ENCODE measurements at regions not wholly inside any gene's neighbourhood (a gene's known extent, or its start where the extent isn't known, plus 50 kb on each side); places are given as distances from the start of the nearest gene placed in this dataset.
"Not testable (repeated sequence)": the region's sequence is repeated elsewhere in the genome, so short reads cannot be mapped to it uniquely, and the experiment has no call there.

- Histone ChIP-seq H3K27me3 (ENCODE audit: insufficient read depth, low read length, poor library complexity, severe bottlenecking) (no peaks in the 10 kb centered on the region), H3K9me3 (ENCODE audit: low read length) (no peaks in the 10 kb centered on the region), H3K27ac (ENCODE audit: low read depth, low read length) (no peak overlapping the region), H3K4me3 (ENCODE audit: low read length) (no peak overlapping the region), H3K36me3 (ENCODE audit: insufficient read depth, low read length) (no peaks in the 10 kb centered on the region), H3K4me1 (ENCODE audit: insufficient read depth, low read length) (peaks cover 13% of the 10 kb centered on the region)
- Mint-ChIP-seq H3K4me3 (no peak overlapping the region), H3K27ac (peak overlapping the region in 2 of 8 donors; percentile 10 to 80), H3K9me3 (no peaks in the 10 kb centered on the region), H3K4me1 (peaks cover 26 to 47% (median 47%) of the 10 kb centered on the region in 3 donors), H3K27me3 (no peaks in the 10 kb centered on the region), H3K36me3 (peaks cover 0 to 27% (median 1%) of the 10 kb centered on the region in 3 donors)
- POLR2A ChIA-PET = no interaction called here
- DNase-seq = no peak
- CTCF ChIA-PET = no interaction called here
Measured at GRCh38 chr3:48084170-48084569, 68.0 kb upstream of the MAP4 start.

GRCh38 chr3:48082580-48083184 lies 66.5 kb upstream of the MAP4 start:
- no peaks in the 10 kb centered on the region for H3K36me3 ChIP-seq (ENCODE audit: insufficient read depth, low read length)
- peaks cover 9% of the 10 kb centered on the region for H3K4me1 ChIP-seq (ENCODE audit: insufficient read depth, low read length)
- ChIA-PET CTCF (no interaction called here), POLR2A (no interaction called here)
- Mint-ChIP-seq H3K4me3 (no peak overlapping the region), H3K27me3 (no peaks in the 10 kb centered on the region), H3K27ac (no peak overlapping the region), H3K4me1 (peaks cover 22 to 50% (median 43%) of the 10 kb centered on the region in 3 donors), H3K36me3 (peaks cover 0 to 23% (median 1%) of the 10 kb centered on the region in 3 donors), H3K9me3 (no peaks in the 10 kb centered on the region)
- no peaks in the 10 kb centered on the region for H3K27me3 ChIP-seq (ENCODE audit: insufficient read depth, low read length, poor library complexity, severe bottlenecking)
- H3K4me3 ChIP-seq (ENCODE audit: low read length) = no peak overlapping the region
- no peak for DNase-seq
- no peaks in the 10 kb centered on the region for H3K9me3 ChIP-seq (ENCODE audit: low read length)
- H3K27ac ChIP-seq (ENCODE audit: low read depth, low read length) = no peak overlapping the region

- H3K4me3 Mint-ChIP-seq = no peak overlapping the region
- CTCF ChIA-PET = no interaction called here
Measured at GRCh38 chr3:48077815-48078214, 61.6 kb upstream of the MAP4 start.

GRCh38 chr3:48070030-48070429 lies 53.8 kb upstream of the MAP4 start:
- Mint-ChIP-seq H3K4me1 (peaks cover 17 to 39% (median 19%) of the 10 kb centered on the region in 3 donors), H3K27ac (peak overlapping the region in 1 of 8 donors; percentile 25), H3K9me3 (no peaks in the 10 kb centered on the region), H3K36me3 (peaks cover 2 to 16% (median 4%) of the 10 kb centered on the region in 3 donors), H3K27me3 (no peaks in the 10 kb centered on the region), H3K4me3 (peak overlapping the region in 1 of 7 donors; percentile 40)
- H3K9me3 ChIP-seq (ENCODE audit: low read length) = no peaks in the 10 kb centered on the region
- H3K36me3 ChIP-seq (ENCODE audit: insufficient read depth, low read length) = no peaks in the 10 kb centered on the region
- CTCF ChIA-PET = no interaction called here
- no peak overlapping the region for H3K4me3 ChIP-seq (ENCODE audit: low read length)
- H3K27ac ChIP-seq (ENCODE audit: low read depth, low read length) = no peak overlapping the region
- no peak for DNase-seq
- POLR2A ChIA-PET = no interaction called here
- no peaks in the 10 kb centered on the region for H3K4me1 ChIP-seq (ENCODE audit: insufficient read depth, low read length)
- no peaks in the 10 kb centered on the region for H3K27me3 ChIP-seq (ENCODE audit: insufficient read depth, low read length, poor library complexity, severe bottlenecking)

More at GRCh38 chr3:48077815-48078214, 61.6 kb upstream of the MAP4 start:
- Histone ChIP-seq H3K27ac (ENCODE audit: low read depth, low read length) (no peak overlapping the region), H3K4me3 (ENCODE audit: low read length) (no peak overlapping the region), H3K36me3 (ENCODE audit: insufficient read depth, low read length) (no peaks in the 10 kb centered on the region), H3K4me1 (ENCODE audit: insufficient read depth, low read length) (no peaks in the 10 kb centered on the region), H3K27me3 (ENCODE audit: insufficient read depth, low read length, poor library complexity, severe bottlenecking) (no peaks in the 10 kb centered on the region), H3K9me3 (ENCODE audit: low read length) (no peaks in the 10 kb centered on the region)
- peak overlapping the region in 2 of 8 donors; percentile 3 to 42 for H3K27ac Mint-ChIP-seq
- H3K36me3 Mint-ChIP-seq = peaks cover 0 to 16% (median 3%) of the 10 kb centered on the region in 3 donors
- no peaks in the 10 kb centered on the region for H3K9me3 Mint-ChIP-seq
- no peak for DNase-seq
- POLR2A ChIA-PET = no interaction called here
- H3K4me1 Mint-ChIP-seq = peaks cover 8 to 41% (median 21%) of the 10 kb centered on the region in 3 donors
- no peaks in the 10 kb centered on the region for H3K27me3 Mint-ChIP-seq

GRCh38 chr3:48069339-48069738 lies 53.1 kb upstream of the MAP4 start:
- no peaks in the 10 kb centered on the region for H3K4me1 ChIP-seq (ENCODE audit: insufficient read depth, low read length)
- Mint-ChIP-seq H3K27me3 (no peaks in the 10 kb centered on the region), H3K9me3 (no peaks in the 10 kb centered on the region), H3K36me3 (peaks cover 2 to 16% (median 4%) of the 10 kb centered on the region in 3 donors), H3K4me1 (peaks cover 19 to 43% (median 25%) of the 10 kb centered on the region in 3 donors), H3K4me3 (no peak overlapping the region), H3K27ac (peak overlapping the region in 1 of 8 donors; percentile 64)
- no peaks in the 10 kb centered on the region for H3K36me3 ChIP-seq (ENCODE audit: insufficient read depth, low read length)
- no peaks in the 10 kb centered on the region for H3K27me3 ChIP-seq (ENCODE audit: insufficient read depth, low read length, poor library complexity, severe bottlenecking)
- ChIA-PET POLR2A (no interaction called here), CTCF (no interaction called here)
- H3K4me3 ChIP-seq (ENCODE audit: low read length) = no peak overlapping the region
- no peaks in the 10 kb centered on the region for H3K9me3 ChIP-seq (ENCODE audit: low read length)
- DNase-seq = no peak
- H3K27ac ChIP-seq (ENCODE audit: low read depth, low read length) = no peak overlapping the region

GRCh38 chr3:48068886-48069285 lies 52.7 kb upstream of the MAP4 start:
- Mint-ChIP-seq H3K4me1 (peaks cover 23 to 46% (median 29%) of the 10 kb centered on the region in 3 donors), H3K36me3 (peaks cover 2 to 16% (median 4%) of the 10 kb centered on the region in 3 donors), H3K4me3 (no peak overlapping the region), H3K27me3 (no peaks in the 10 kb centered on the region), H3K27ac (peak overlapping the region in 1 of 8 donors; percentile 64), H3K9me3 (no peaks in the 10 kb centered on the region)
- Histone ChIP-seq H3K27me3 (ENCODE audit: insufficient read depth, low read length, poor library complexity, severe bottlenecking) (no peaks in the 10 kb centered on the region), H3K4me1 (ENCODE audit: insufficient read depth, low read length) (no peaks in the 10 kb centered on the region), H3K27ac (ENCODE audit: low read depth, low read length) (no peak overlapping the region), H3K4me3 (ENCODE audit: low read length) (no peak overlapping the region), H3K9me3 (ENCODE audit: low read length) (no peaks in the 10 kb centered on the region), H3K36me3 (ENCODE audit: insufficient read depth, low read length) (no peaks in the 10 kb centered on the region)
- ChIA-PET CTCF (no interaction called here), POLR2A (no interaction called here)
- DNase-seq = no peak

GRCh38 chr3:48068320-48068719 lies 52.1 kb upstream of the MAP4 start:
- peaks cover 3 to 15% (median 4%) of the 10 kb centered on the region in 3 donors for H3K36me3 Mint-ChIP-seq
- H3K27me3 Mint-ChIP-seq; H3K27ac ChIP-seq (ENCODE audit: low read depth, low read length); CTCF ChIA-PET; DNase-seq; H3K9me3 Mint-ChIP-seq; H3K27ac Mint-ChIP-seq; H3K27me3 ChIP-seq (ENCODE audit: insufficient read depth, low read length, poor library complexity, severe bottlenecking); H3K36me3 ChIP-seq (ENCODE audit: insufficient read depth, low read length); POLR2A ChIA-PET; H3K4me1 ChIP-seq (ENCODE audit: insufficient read depth, low read length); H3K4me3 ChIP-seq (ENCODE audit: low read length); H3K4me3 Mint-ChIP-seq; H3K9me3 ChIP-seq (ENCODE audit: low read length): not testable (repeated sequence)
- H3K4me1 Mint-ChIP-seq = peaks cover 23 to 48% (median 35%) of the 10 kb centered on the region in 3 donors

- CTCF ChIA-PET = no interaction called here
Measured at GRCh38 chr3:48067271-48067670, 51.1 kb upstream of the MAP4 start.

More at GRCh38 chr3:48067271-48067670, 51.1 kb upstream of the MAP4 start:
- Histone ChIP-seq H3K36me3 (ENCODE audit: insufficient read depth, low read length) (no peaks in the 10 kb centered on the region), H3K27me3 (ENCODE audit: insufficient read depth, low read length, poor library complexity, severe bottlenecking) (no peaks in the 10 kb centered on the region), H3K27ac (ENCODE audit: low read depth, low read length) (no peak overlapping the region), H3K9me3 (ENCODE audit: low read length) (no peaks in the 10 kb centered on the region), H3K4me1 (ENCODE audit: insufficient read depth, low read length) (no peaks in the 10 kb centered on the region), H3K4me3 (ENCODE audit: low read length) (no peak overlapping the region)
- POLR2A ChIA-PET = no interaction called here
- H3K27ac Mint-ChIP-seq = peak overlapping the region in 1 of 8 donors; percentile 21
- no peak for DNase-seq
- H3K4me1 Mint-ChIP-seq = peaks cover 22 to 46% (median 37%) of the 10 kb centered on the region in 3 donors
- H3K27me3 Mint-ChIP-seq = no peaks in the 10 kb centered on the region
- peaks cover 4 to 15% (median 4%) of the 10 kb centered on the region in 3 donors for H3K36me3 Mint-ChIP-seq
- no peak overlapping the region for H3K4me3 Mint-ChIP-seq
- H3K9me3 Mint-ChIP-seq = no peaks in the 10 kb centered on the region

Data from CD8-positive, alpha-beta memory T cell (primary cell).